GM19397 (cell line): ENCODE measurements at regions not wholly inside any gene's neighbourhood (a gene's known extent, or its start where the extent isn't known, plus 50 kb on each side); places are given as distances from the start of the nearest gene placed in this dataset.
"Not testable (repeated sequence)": the region's sequence is repeated elsewhere in the genome, so short reads cannot be mapped to it uniquely, and the experiment has no call there.

Source experiments
- ATAC-seq: cut with Tn5 transposase; IDR thresholded peaks from one replicate; pipeline ENCODE4 v1.9.1; 2021; ENCODE audit warnings: mild to moderate bottlenecking, moderate library complexity; ENCODE audit not compliant: unreplicated experiment

- ATAC-seq: no peak
These were observed 731.6 kb upstream of the MMS22L start for GRCh38 chr6:98014442-98015201.

GRCh38 chr6:98016565-98016964 is 733.5 kb upstream of the MMS22L start:
- no peak for ATAC-seq

GRCh38 chr6:98020222-98020621 is 737.2 kb upstream of the MMS22L start:
- ATAC-seq: no peak

GRCh38 chr6:98024359-98024758 is 741.3 kb upstream of the MMS22L start:
- ATAC-seq: no peak

- ATAC-seq: no peak
These were observed 744.9 kb upstream of the MMS22L start for GRCh38 chr6:98027898-98028297.

- no peak for ATAC-seq
These were observed 750.6 kb upstream of the MMS22L start for GRCh38 chr6:98033617-98034016.

GRCh38 chr6:98036344-98036923 is 753.4 kb upstream of the MMS22L start:
- ATAC-seq: no peak

- no peak for ATAC-seq
These were observed 754.6 kb upstream of the MMS22L start for GRCh38 chr6:98037571-98037970.

GRCh38 chr6:98039443-98039842 is 756.4 kb upstream of the MMS22L start:
- ATAC-seq: no peak

- ATAC-seq: no peak
These were observed 757.0 kb upstream of the MMS22L start for GRCh38 chr6:98039904-98040607.

GRCh38 chr6:98041056-98041455 is 758.0 kb upstream of the MMS22L start:
- no peak for ATAC-seq

GRCh38 chr6:98041921-98042320 is 758.9 kb upstream of the MMS22L start:
- no peak for ATAC-seq

GRCh38 chr6:98044151-98044561 is 761.1 kb upstream of the MMS22L start:
- ATAC-seq: no peak

GRCh38 chr6:98044791-98045470 is 761.9 kb upstream of the MMS22L start:
- ATAC-seq: no peak

GRCh38 chr6:98047164-98047563 is 764.1 kb upstream of the MMS22L start:
- no peak for ATAC-seq

- ATAC-seq: no peak
These were observed 764.9 kb upstream of the MMS22L start for GRCh38 chr6:98047871-98048270.

- no peak for ATAC-seq
These were observed 771.4 kb upstream of the MMS22L start for GRCh38 chr6:98054453-98054852.

GRCh38 chr6:98056955-98057354 is 773.9 kb upstream of the MMS22L start:
- no peak for ATAC-seq

GRCh38 chr6:98067375-98067774 is 767.0 kb upstream of the POU3F2 start:
- no peak for ATAC-seq

- not testable (repeated sequence) for ATAC-seq
These were observed 745.8 kb upstream of the POU3F2 start for GRCh38 chr6:98088537-98088936.

- no peak for ATAC-seq
These were observed 742.0 kb upstream of the POU3F2 start for GRCh38 chr6:98092331-98092730.
